ENCODE measurements at regions not wholly inside any gene's neighbourhood (a gene's known extent, or its start where the extent isn't known, plus 50 kb on each side); places are given as distances from the start of the nearest gene placed in this dataset.

DNA sequence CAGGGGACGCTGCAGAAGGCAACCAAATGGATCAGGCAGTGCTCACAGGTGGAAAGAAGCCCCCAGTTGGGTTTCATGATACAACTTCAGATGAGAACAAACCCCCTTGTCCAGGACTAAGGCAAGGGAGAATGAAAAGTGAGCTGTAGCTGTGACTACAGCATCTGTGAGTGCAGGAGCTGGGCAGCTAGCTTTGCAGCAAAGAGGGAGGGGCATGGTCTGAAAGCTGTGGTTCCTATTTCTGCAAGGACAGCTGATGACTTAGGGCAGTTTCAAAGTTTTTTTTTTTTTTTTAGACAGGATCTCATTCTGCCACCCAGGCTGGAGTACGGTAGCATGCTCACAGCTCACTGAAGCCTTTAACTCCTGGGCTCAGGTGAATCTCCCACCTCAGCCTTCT is 1317.4 kb upstream of the DIAPH2 start:
- TF ChIP-seq POLR2AphosphoS5 (IDR thresholded peaks at IDR 0.05; ENCODE audit: low read depth, low read length) (no peak), SIN3A (IDR thresholded peaks at IDR 0.05; ENCODE audit: borderline replicate concordance, insufficient read depth, low read length) (no peak)
- TF ChIP-seq, protein P1, sequence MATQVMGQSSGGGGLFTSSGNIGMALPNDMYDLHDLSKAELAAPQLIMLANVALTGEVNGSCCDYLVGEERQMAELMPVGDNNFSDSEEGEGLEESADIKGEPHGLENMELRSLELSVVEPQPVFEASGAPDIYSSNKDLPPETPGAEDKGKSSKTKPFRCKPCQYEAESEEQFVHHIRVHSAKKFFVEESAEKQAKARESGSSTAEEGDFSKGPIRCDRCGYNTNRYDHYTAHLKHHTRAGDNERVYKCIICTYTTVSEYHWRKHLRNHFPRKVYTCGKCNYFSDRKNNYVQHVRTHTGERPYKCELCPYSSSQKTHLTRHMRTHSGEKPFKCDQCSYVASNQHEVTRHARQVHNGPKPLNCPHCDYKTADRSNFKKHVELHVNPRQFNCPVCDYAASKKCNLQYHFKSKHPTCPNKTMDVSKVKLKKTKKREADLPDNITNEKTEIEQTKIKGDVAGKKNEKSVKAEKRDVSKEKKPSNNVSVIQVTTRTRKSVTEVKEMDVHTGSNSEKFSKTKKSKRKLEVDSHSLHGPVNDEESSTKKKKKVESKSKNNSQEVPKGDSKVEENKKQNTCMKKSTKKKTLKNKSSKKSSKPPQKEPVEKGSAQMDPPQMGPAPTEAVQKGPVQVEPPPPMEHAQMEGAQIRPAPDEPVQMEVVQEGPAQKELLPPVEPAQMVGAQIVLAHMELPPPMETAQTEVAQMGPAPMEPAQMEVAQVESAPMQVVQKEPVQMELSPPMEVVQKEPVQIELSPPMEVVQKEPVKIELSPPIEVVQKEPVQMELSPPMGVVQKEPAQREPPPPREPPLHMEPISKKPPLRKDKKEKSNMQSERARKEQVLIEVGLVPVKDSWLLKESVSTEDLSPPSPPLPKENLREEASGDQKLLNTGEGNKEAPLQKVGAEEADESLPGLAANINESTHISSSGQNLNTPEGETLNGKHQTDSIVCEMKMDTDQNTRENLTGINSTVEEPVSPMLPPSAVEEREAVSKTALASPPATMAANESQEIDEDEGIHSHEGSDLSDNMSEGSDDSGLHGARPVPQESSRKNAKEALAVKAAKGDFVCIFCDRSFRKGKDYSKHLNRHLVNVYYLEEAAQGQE (IDR thresholded peaks at IDR 0.05; ENCODE audit: insufficient read depth in 1 of 2, low read depth in 2 of 2, low read length in 2 of 2): no peak
